ENCODE measurements at regions not wholly inside any gene's neighbourhood (a gene's known extent, or its start where the extent isn't known, plus 50 kb on each side); places are given as distances from the start of the nearest gene placed in this dataset.
A peak's percentile ranks its signal among the peaks of the same experiment; 100 is the strongest.

GRCh38 chr6:77074037-77074713, 389.1 kb downstream of the HTR1B start:
- DNase-seq (ENCODE audit: low spot score) = no peak

- no peak for DNase-seq (ENCODE audit: low spot score)
Measured at GRCh38 chr6:77073410-77073760, 389.9 kb downstream of the HTR1B start.

GRCh38 chr6:77072694-77073409, 390.4 kb downstream of the HTR1B start:
- no peak for DNase-seq (ENCODE audit: low spot score)

GRCh38 chr6:77063494-77063893, 399.8 kb downstream of the HTR1B start:
- no peak for DNase-seq (ENCODE audit: low spot score)

GRCh38 chr6:77055711-77056110, 407.6 kb downstream of the HTR1B start:
- no peak for DNase-seq (ENCODE audit: low spot score)

- no peak for DNase-seq (ENCODE audit: low spot score)
Measured at GRCh38 chr6:77040568-77041195, 422.6 kb downstream of the HTR1B start.

GRCh38 chr6:77038807-77039206, 424.5 kb downstream of the HTR1B start:
- no peak for DNase-seq (ENCODE audit: low spot score)

GRCh38 chr6:77037439-77037838, 425.9 kb downstream of the HTR1B start:
- no peak for DNase-seq (ENCODE audit: low spot score)

- DNase-seq (ENCODE audit: low spot score) = no peak
Measured at GRCh38 chr6:77036400-77036799, 426.9 kb downstream of the HTR1B start.

- DNase-seq (ENCODE audit: low spot score) = no peak
Measured at GRCh38 chr6:77034161-77034560, 429.1 kb downstream of the HTR1B start.

GRCh38 chr6:77030929-77031674, 432.2 kb downstream of the HTR1B start:
- DNase-seq (ENCODE audit: low spot score) = no peak

GRCh38 chr6:77026341-77026740, 436.9 kb downstream of the HTR1B start:
- no peak for DNase-seq (ENCODE audit: low spot score)

GRCh38 chr6:77025736-77026223, 437.5 kb downstream of the HTR1B start:
- no peak for DNase-seq (ENCODE audit: low spot score)

GRCh38 chr6:77021778-77022177, 441.5 kb downstream of the HTR1B start:
- no peak for DNase-seq (ENCODE audit: low spot score)

- DNase-seq (ENCODE audit: low spot score) = no peak
Measured at GRCh38 chr6:77021232-77021631, 442.1 kb downstream of the HTR1B start.

GRCh38 chr6:77019081-77019480, 444.2 kb downstream of the HTR1B start:
- DNase-seq (ENCODE audit: low spot score) = no peak

- DNase-seq (ENCODE audit: low spot score) = no peak
Measured at GRCh38 chr6:77017537-77017936, 445.8 kb downstream of the HTR1B start.

GRCh38 chr6:77015350-77015749, 447.9 kb downstream of the HTR1B start:
- DNase-seq (ENCODE audit: low spot score) = peak; percentile 7

GRCh38 chr6:77011929-77012545, 451.3 kb downstream of the HTR1B start:
- DNase-seq (ENCODE audit: low spot score) = no peak

GRCh38 chr6:77010931-77011542, 452.3 kb downstream of the HTR1B start:
- DNase-seq (ENCODE audit: low spot score) = no peak

GRCh38 chr6:76992553-76992952, 470.7 kb downstream of the HTR1B start:
- DNase-seq (ENCODE audit: low spot score) = no peak

GRCh38 chr6:76984572-76984971, 478.7 kb downstream of the HTR1B start:
- DNase-seq (ENCODE audit: low spot score) = no peak
